HK-2 (cell line): ENCODE measurements at regions not wholly inside any gene's neighbourhood (a gene's known extent, or its start where the extent isn't known, plus 50 kb on each side); places are given as distances from the start of the nearest gene placed in this dataset.

Experiments used
- DNase-seq: peaks from one replicate; pipeline ENCODE4 v3.0.0-alpha.2; 2018; ENCODE audit not compliant: unreplicated experiment

- no peak for DNase-seq
These were observed 241.3 kb upstream of the ANO3 start for GRCh38 chr11:26090651-26091050.

GRCh38 chr11:26093206-26093605 lies 238.7 kb upstream of the ANO3 start:
- DNase-seq, result no peak

GRCh38 chr11:26095340-26095739 lies 236.6 kb upstream of the ANO3 start:
- DNase-seq, result no peak

GRCh38 chr11:26096451-26096850 lies 235.5 kb upstream of the ANO3 start:
- no peak for DNase-seq

GRCh38 chr11:26102325-26102724 lies 229.6 kb upstream of the ANO3 start:
- DNase-seq, result no peak

- DNase-seq, result no peak
These were observed 226.0 kb upstream of the ANO3 start for GRCh38 chr11:26105762-26106423.

- no peak for DNase-seq
These were observed 225.2 kb upstream of the ANO3 start for GRCh38 chr11:26106726-26107125.

- DNase-seq, result no peak
These were observed 222.1 kb upstream of the ANO3 start for GRCh38 chr11:26109658-26110368.

- no peak for DNase-seq
These were observed 219.7 kb upstream of the ANO3 start for GRCh38 chr11:26112264-26112663.

- no peak for DNase-seq
These were observed 210.5 kb upstream of the ANO3 start for GRCh38 chr11:26121466-26121865.

GRCh38 chr11:26126741-26127140 lies 205.2 kb upstream of the ANO3 start:
- DNase-seq, result no peak

- DNase-seq, result no peak
These were observed 204.6 kb upstream of the ANO3 start for GRCh38 chr11:26127336-26127735.

- no peak for DNase-seq
These were observed 200.5 kb upstream of the ANO3 start for GRCh38 chr11:26131406-26131805.

- no peak for DNase-seq
These were observed 197.9 kb upstream of the ANO3 start for GRCh38 chr11:26134053-26134452.

- DNase-seq, result no peak
These were observed 197.2 kb upstream of the ANO3 start for GRCh38 chr11:26134481-26135355.

- no peak for DNase-seq
These were observed 194.3 kb upstream of the ANO3 start for GRCh38 chr11:26137651-26138050.

GRCh38 chr11:26142891-26143290 lies 189.0 kb upstream of the ANO3 start:
- no peak for DNase-seq

- no peak for DNase-seq
These were observed 188.2 kb upstream of the ANO3 start for GRCh38 chr11:26143566-26144290.

- DNase-seq, result no peak
These were observed 187.6 kb upstream of the ANO3 start for GRCh38 chr11:26144291-26144690.

GRCh38 chr11:26144911-26145310 lies 187.0 kb upstream of the ANO3 start:
- DNase-seq, result no peak

- DNase-seq, result no peak
These were observed 182.3 kb upstream of the ANO3 start for GRCh38 chr11:26149585-26149984.

GRCh38 chr11:26150031-26150430 lies 181.9 kb upstream of the ANO3 start:
- no peak for DNase-seq
